Prostate gland (tissue), 2 donors: ENCODE measurements at regions not wholly inside any gene's neighbourhood (a gene's known extent, or its start where the extent isn't known, plus 50 kb on each side); places are given as distances from the start of the nearest gene placed in this dataset.

ENCODE experiments used
- DNase-seq: peaks from one replicate; pipeline ENCODE4 v3.0.0-alpha.2; 2019; ENCODE audit warnings: low spot score
- H3K27ac ChIP-seq, 2 donors: fragments of 200-600 bp; sonication (generic); 2 replicates each; pipeline ENCODE4 v1.5.1; 2017 to 2019
- H3K27me3 ChIP-seq: fragments of 200-600 bp; sonication (generic); replicated peaks from 2 replicates; pipeline ENCODE4 v1.5.1; 2019; ENCODE audit not compliant: insufficient read depth
- H3K36me3 ChIP-seq, 2 donors: fragments of 200-600 bp; sonication (generic); 1 replicate in 1 of 2; 2 replicates in 1 of 2; pipeline versions ENCODE4 v1.5.1 to v1.8.1; 2017 to 2019
- H3K4me1 ChIP-seq: fragments of 200-600 bp; sonication (generic); replicated peaks from 2 replicates; pipeline ENCODE4 v1.5.1; 2019
- H3K4me3 ChIP-seq, 2 donors: fragments of 200-600 bp; sonication (generic); 2 replicates each; pipeline ENCODE4 v1.5.1; 2017 to 2019
- H3K9me3 ChIP-seq: fragments of 200-600 bp; sonication (generic); 2 replicates; pipeline ENCODE4 v1.5.1; 2017
- CTCF ChIP-seq, 4 experiments: fragments of 200-600 bp in 2 of 4; fragments of 450-650 bp in 2 of 4; sonication (generic) in 2 of 4; IDR thresholded peaks; 1 replicate in 3 of 4; 2 replicates in 1 of 4; pipeline ENCODE4 v1.5.1; 2016 to 2019; ENCODE audit warnings: antibody characterized with exemption in 4 of 4, mild to moderate bottlenecking in 2 of 4, moderate library complexity in 2 of 4
- POLR2A ChIP-seq: fragments of 450-650 bp; IDR thresholded peaks from one replicate; pipeline ENCODE4 v1.6.1; 2016; ENCODE audit warnings: antibody characterized with exemption, mild to moderate bottlenecking
- POLR2AphosphoS5 ChIP-seq: sonication (generic); formaldehyde crosslinking; IDR thresholded peaks from one replicate; pipeline ENCODE4 v1.6.1; 2017; ENCODE audit warnings: antibody characterized with exemption
- WGBS: methylation state at CpG from one replicate; pipeline ENCODE4 v1.1.5; 2018; 5-methylcytosine and 5-hydroxymethylcytosine counted together
- intact Hi-C: fragments of 100-400 bp; cut with DNase I; formaldehyde crosslinking; loops from one replicate; pipeline ENCODE4 v1.14.2; 2022

DNA sequence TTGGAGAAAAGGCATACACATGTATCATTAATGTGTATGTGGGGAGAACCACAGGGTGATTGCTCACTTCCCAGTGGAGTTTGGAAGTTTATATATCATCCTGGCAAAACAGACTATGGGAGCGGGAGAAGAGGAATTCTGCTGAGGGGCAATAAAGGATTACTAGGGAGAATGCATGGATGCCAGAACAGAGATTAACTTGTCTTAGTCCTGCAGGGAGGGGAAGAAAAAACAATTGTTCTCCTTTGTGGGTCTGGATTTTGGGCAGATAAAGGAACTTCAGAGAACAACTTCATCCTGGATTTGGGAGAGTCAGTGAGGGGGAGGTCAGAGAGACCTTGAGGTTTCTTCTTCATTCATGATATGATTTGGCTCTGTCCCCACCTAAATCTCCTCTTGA, 55.9 kb upstream of the SOX13 start:
- Histone ChIP-seq H3K27me3 (no peaks in the 10 kb centered on the region), H3K9me3 (no peaks in the 10 kb centered on the region), H3K27ac (no peak overlapping the region), H3K36me3 (no peaks in the 10 kb centered on the region), H3K4me3 (no peak overlapping the region), H3K4me1 (no peaks in the 10 kb centered on the region)
- intact Hi-C loops: no loop called here
- 63% methylated on average over 1 of the region's 1 CpG for WGBS
- TF ChIP-seq POLR2A (no peak), POLR2AphosphoS5 (no peak), CTCF (IDR thresholded peaks at IDR 0.05) (no peak)
- DNase-seq: no peak

GRCh38 chr1:204018460-204018859, 54.5 kb upstream of the SOX13 start:
- Histone ChIP-seq H3K27me3 (no peaks in the 10 kb centered on the region), H3K36me3 (no peaks in the 10 kb centered on the region), H3K27ac (no peak overlapping the region), H3K9me3 (no peaks in the 10 kb centered on the region), H3K4me3 (no peak overlapping the region), H3K4me1 (no peaks in the 10 kb centered on the region)
- TF ChIP-seq POLR2A (no peak), CTCF (IDR thresholded peaks at IDR 0.05) (no peak)
- intact Hi-C loops: no loop called here
- DNase-seq: no peak
- WGBS: 43% methylated on average over 2 of the region's 2 CpGs
